Trophoblast cell (in vitro differentiated cells and primary cell): ENCODE measurements at regions not wholly inside any gene's neighbourhood (a gene's known extent, or its start where the extent isn't known, plus 50 kb on each side); places are given as distances from the start of the nearest gene placed in this dataset.
"Not testable (repeated sequence)": the region's sequence is repeated elsewhere in the genome, so short reads cannot be mapped to it uniquely, and the experiment has no call there.

Experiments
- DNase-seq, 2 donors: peaks; one replicate each; pipeline ENCODE4 v3.0.0-alpha.2; 2016
- H2AFZ ChIP-seq: 2 replicates; pipeline ENCODE4 v1.6.1; 2013; ENCODE audit warnings: low read length, moderate library complexity, mild to moderate bottlenecking; ENCODE audit not compliant: insufficient read depth, poor library complexity
- H2AK5ac ChIP-seq: 2 replicates; pipeline ENCODE4 v1.6.1; 2013; ENCODE audit warnings: mild to moderate bottlenecking, low read length
- H2BK120ac ChIP-seq: 2 replicates; pipeline ENCODE4 v1.6.1; 2013; ENCODE audit warnings: low read length, mild to moderate bottlenecking, moderate library complexity; ENCODE audit not compliant: insufficient read depth, poor library complexity
- H2BK12ac ChIP-seq: 2 replicates; pipeline ENCODE4 v1.6.1; 2013; ENCODE audit warnings: mild to moderate bottlenecking, low read length, moderate library complexity
- H2BK5ac ChIP-seq: 2 replicates; pipeline ENCODE4 v1.6.1; 2013; ENCODE audit warnings: low read length, low read depth, moderate library complexity, mild to moderate bottlenecking; ENCODE audit not compliant: poor library complexity
- H3K14ac ChIP-seq: 2 replicates; pipeline ENCODE4 v1.6.1; 2013; ENCODE audit warnings: mild to moderate bottlenecking, low read length
- H3K18ac ChIP-seq: 2 replicates; pipeline ENCODE4 v1.6.1; 2013; ENCODE audit warnings: mild to moderate bottlenecking, low read length
- H3K23ac ChIP-seq: 2 replicates; pipeline ENCODE4 v1.6.1; 2013; ENCODE audit warnings: low read length
- H3K27ac ChIP-seq: 2 replicates; pipeline ENCODE4 v1.5.1; 2013; ENCODE audit warnings: low read depth, mild to moderate bottlenecking, inconsistent platforms, low read length, moderate library complexity
- H3K27me3 ChIP-seq: 2 replicates; pipeline ENCODE4 v1.6.1; 2013; ENCODE audit warnings: inconsistent platforms, mild to moderate bottlenecking, low read length, moderate library complexity; ENCODE audit not compliant: insufficient read depth
- H3K36me3 ChIP-seq, 2 experiments: 1 replicate in 1 of 2; 2 replicates in 1 of 2; pipeline ENCODE4 v1.6.1; 2013; ENCODE audit warnings: low read length in 2 of 2, mild to moderate bottlenecking in 2 of 2, moderate library complexity in 1 of 2; ENCODE audit not compliant: insufficient read depth in 2 of 2, control insufficient read depth in 1 of 2
- H3K4ac ChIP-seq: 2 replicates; pipeline ENCODE4 v1.6.1; 2013; ENCODE audit warnings: low read depth, mild to moderate bottlenecking, low read length, moderate library complexity
- H3K4me1 ChIP-seq, 2 experiments: 1 replicate in 1 of 2; 2 replicates in 1 of 2; pipeline ENCODE4 v1.6.1; 2013; ENCODE audit warnings: low read length in 2 of 2, mild to moderate bottlenecking in 2 of 2, moderate library complexity in 1 of 2; ENCODE audit not compliant: insufficient read depth in 2 of 2, control insufficient read depth in 1 of 2
- H3K4me2 ChIP-seq: 2 replicates; pipeline ENCODE4 v1.6.1; 2013; ENCODE audit warnings: inconsistent platforms, mild to moderate bottlenecking, low read length, moderate library complexity
- H3K4me3 ChIP-seq: 2 replicates; pipeline ENCODE4 v1.5.1; 2013; ENCODE audit warnings: mild to moderate bottlenecking, low read depth, low read length, inconsistent platforms
- H3K79me1 ChIP-seq: one replicate; pipeline ENCODE4 v1.6.1; 2013; ENCODE audit warnings: low read length
- H3K79me2 ChIP-seq: 2 replicates; pipeline ENCODE4 v1.6.1; 2013; ENCODE audit warnings: low read length, mild to moderate bottlenecking; ENCODE audit not compliant: control insufficient read depth, insufficient read depth, poor library complexity
- H3K9ac ChIP-seq: 2 replicates; pipeline ENCODE4 v1.6.1; 2013; ENCODE audit warnings: mild to moderate bottlenecking, low read length
- H3K9me3 ChIP-seq: 2 replicates; pipeline ENCODE4 v1.6.1; 2013; ENCODE audit warnings: low read depth, mild to moderate bottlenecking, control low read depth, inconsistent platforms, low read length; ENCODE audit not compliant: insufficient read depth
- H4K12ac ChIP-seq: 2 replicates; pipeline ENCODE4 v1.6.1; 2013; ENCODE audit warnings: low read depth, mild to moderate bottlenecking, low read length, moderate library complexity
- H4K8ac ChIP-seq: 2 replicates; pipeline ENCODE4 v1.6.1; 2013; ENCODE audit warnings: low read depth, mild to moderate bottlenecking, low read length, moderate library complexity
- H4K91ac ChIP-seq: one replicate; pipeline ENCODE4 v1.6.1; 2013; ENCODE audit warnings: low read depth, mild to moderate bottlenecking, low read length, moderate library complexity
- WGBS: extraction: QIAGEN DNeasy Blood & Tissue Kit; methylation state at CpG from one replicate; pipeline ENCODE4 v1.1.7; 2013; ENCODE audit warnings: missing lambda C conversion rate; ENCODE audit not compliant: insufficient read length, insufficient coverage; ENCODE audit errors: extremely low coverage; 5-methylcytosine and 5-hydroxymethylcytosine counted together

GRCh38 chr3:176032043-176032442, 1165.2 kb downstream of the TBL1XR1 start:
- Histone ChIP-seq H3K4me3 (no peak overlapping the region), H3K79me2 (no peaks in the 10 kb centered on the region), H3K14ac (no peak overlapping the region), H4K8ac (no peak overlapping the region), H3K4me2 (no peak overlapping the region), H2BK120ac (no peak overlapping the region), H3K4ac (no peak overlapping the region), H3K36me3 (no peaks in the 10 kb centered on the region), H2BK5ac (no peak overlapping the region), H3K4me1 (no peaks in the 10 kb centered on the region), H3K9ac (no peak overlapping the region), H3K9me3 (no peaks in the 10 kb centered on the region), H2BK12ac (no peak overlapping the region), H3K27ac (no peak overlapping the region), H2AK5ac (no peak overlapping the region), H4K91ac (no peak overlapping the region), H3K18ac (no peak overlapping the region), H3K27me3 (no peaks in the 10 kb centered on the region), H4K12ac (no peak overlapping the region), H3K79me1 (no peaks in the 10 kb centered on the region), H3K23ac (no peak overlapping the region), H2AFZ (no peak overlapping the region)
- no CpG with 5 or more reads among the region's 4 CpGs for WGBS
- DNase-seq = peak; percentile 1 to 87

GRCh38 chr3:176016203-176016602, 1157.1 kb downstream of the NAALADL2 start:
- not testable (repeated sequence) for H3K4me2 ChIP-seq, H4K12ac ChIP-seq, H3K79me2 ChIP-seq, H2BK5ac ChIP-seq, H3K36me3 ChIP-seq, H2BK12ac ChIP-seq, DNase-seq, H3K4me3 ChIP-seq, H3K27ac ChIP-seq, H3K4ac ChIP-seq, H2AFZ ChIP-seq, H3K79me1 ChIP-seq, H3K4me1 ChIP-seq, H3K9me3 ChIP-seq, H2BK120ac ChIP-seq, H3K27me3 ChIP-seq, H3K23ac ChIP-seq, H3K18ac ChIP-seq, H3K9ac ChIP-seq
- Histone ChIP-seq H4K8ac (peak overlapping the region; percentile 16), H3K14ac (peak overlapping the region; percentile 4), H2AK5ac (peak overlapping the region; percentile 54), H4K91ac (peak overlapping the region; percentile 55)
- WGBS = no CpG with 5 or more reads among the region's 20 CpGs

DNA sequence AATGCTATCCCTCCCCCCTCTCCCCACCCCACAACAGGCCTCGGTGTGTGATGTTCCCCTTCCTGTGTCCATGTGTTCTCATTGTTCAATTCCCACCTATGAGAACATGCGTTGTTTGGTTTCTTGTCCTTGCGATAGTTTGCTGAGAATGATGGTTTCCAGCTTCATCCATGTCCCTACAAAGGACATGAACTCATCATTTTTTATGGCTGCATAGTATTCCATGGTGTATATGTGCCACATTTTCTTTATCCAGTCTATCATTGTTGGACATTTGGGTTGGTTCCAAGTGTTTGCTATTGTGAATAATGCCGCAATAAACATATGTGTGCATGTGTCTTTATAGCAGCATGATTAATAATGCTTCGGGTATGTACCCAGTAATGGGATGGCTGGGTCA, 1156.1 kb downstream of the NAALADL2 start:
- H3K36me3 ChIP-seq, H4K8ac ChIP-seq, DNase-seq, H2BK12ac ChIP-seq, H3K9me3 ChIP-seq, H3K18ac ChIP-seq, H3K4ac ChIP-seq, H4K12ac ChIP-seq, H3K27ac ChIP-seq, H3K79me1 ChIP-seq, H3K27me3 ChIP-seq, H3K9ac ChIP-seq, H2BK5ac ChIP-seq, H3K23ac ChIP-seq, H2BK120ac ChIP-seq, H3K4me3 ChIP-seq, H3K4me1 ChIP-seq, H3K14ac ChIP-seq, H4K91ac ChIP-seq, H2AFZ ChIP-seq, H3K79me2 ChIP-seq, H3K4me2 ChIP-seq, H2AK5ac ChIP-seq: not testable (repeated sequence)
- WGBS = no CpG with 5 or more reads among the region's 5 CpGs

- Histone ChIP-seq H3K79me2 (no peaks in the 10 kb centered on the region), H2BK5ac (no peak overlapping the region), H3K9ac (no peak overlapping the region), H3K4me2 (no peak overlapping the region), H2AK5ac (no peak overlapping the region), H3K27me3 (no peaks in the 10 kb centered on the region), H3K14ac (no peak overlapping the region), H4K12ac (no peak overlapping the region), H3K4me3 (no peak overlapping the region), H3K4ac (no peak overlapping the region), H3K4me1 (no peaks in the 10 kb centered on the region), H2BK120ac (no peak overlapping the region), H2BK12ac (no peak overlapping the region), H4K91ac (no peak overlapping the region), H2AFZ (no peak overlapping the region), H4K8ac (no peak overlapping the region), H3K23ac (no peak overlapping the region), H3K27ac (no peak overlapping the region), H3K79me1 (no peaks in the 10 kb centered on the region), H3K18ac (no peak overlapping the region), H3K9me3 (no peaks in the 10 kb centered on the region), H3K36me3 (no peaks in the 10 kb centered on the region)
- no CpG with 5 or more reads among the region's 1 CpG for WGBS
- no peak for DNase-seq
These were observed 1150.1 kb downstream of the NAALADL2 start for GRCh38 chr3:176009256-176009655.
